Uterus (tissue), 2 donors: ENCODE measurements at regions not wholly inside any gene's neighbourhood (a gene's known extent, or its start where the extent isn't known, plus 50 kb on each side); places are given as distances from the start of the nearest gene placed in this dataset.

ENCODE experiments used
- CTCF ChIP-seq, 4 experiments: fragments of 200-600 bp in 2 of 4; fragments of 450-650 bp in 2 of 4; sonication (generic) in 2 of 4; IDR thresholded peaks; one replicate each; pipeline ENCODE4 v1.5.1; 2016 to 2019; ENCODE audit warnings: antibody characterized with exemption in 4 of 4, mild to moderate bottlenecking in 2 of 4, moderate library complexity in 1 of 4
- POLR2A ChIP-seq, 2 donors: fragments of 450-650 bp; IDR thresholded peaks; one replicate each; pipeline ENCODE4 v1.6.1; 2016; ENCODE audit warnings: antibody characterized with exemption in 2 of 2, mild to moderate bottlenecking in 1 of 2, moderate library complexity in 1 of 2

GRCh38 chr4:131526686-131527085, 1622.4 kb upstream of the PCDH10 start:
- TF ChIP-seq CTCF (IDR thresholded peaks at IDR 0.05) = no peak
- TF ChIP-seq POLR2A (IDR thresholded peaks at IDR 0.05) = no peak
